GM18907 (cell line): ENCODE measurements at regions not wholly inside any gene's neighbourhood (a gene's known extent, or its start where the extent isn't known, plus 50 kb on each side); places are given as distances from the start of the nearest gene placed in this dataset.
"Not testable (repeated sequence)": the region's sequence is repeated elsewhere in the genome, so short reads cannot be mapped to it uniquely, and the experiment has no call there.

Source experiments
- ATAC-seq: cut with Tn5 transposase; IDR thresholded peaks from one replicate; pipeline ENCODE4 v1.9.1; 2021; ENCODE audit warnings: mild to moderate bottlenecking, moderate library complexity; ENCODE audit not compliant: unreplicated experiment

DNA sequence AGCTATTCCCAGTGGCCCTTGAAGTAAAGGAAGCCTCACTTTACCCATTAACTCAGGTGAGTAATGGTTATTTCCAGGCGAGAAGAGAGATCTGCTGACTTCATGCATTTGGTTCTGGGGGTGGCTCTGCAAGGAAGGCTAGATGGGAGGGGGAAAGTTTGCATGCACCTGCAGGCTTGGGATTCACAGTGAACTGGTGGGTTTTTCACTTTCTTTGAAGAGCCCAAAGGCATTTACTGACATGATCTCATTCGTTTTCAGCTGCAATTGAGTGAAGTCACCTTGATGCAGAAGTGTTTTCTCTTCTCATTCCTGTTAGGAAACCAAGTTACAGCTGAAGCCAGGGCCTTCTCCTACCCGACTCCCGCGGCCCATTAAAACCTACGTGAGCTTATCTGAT is 131.0 kb upstream of the N4BP1 start:
- no peak for ATAC-seq

DNA sequence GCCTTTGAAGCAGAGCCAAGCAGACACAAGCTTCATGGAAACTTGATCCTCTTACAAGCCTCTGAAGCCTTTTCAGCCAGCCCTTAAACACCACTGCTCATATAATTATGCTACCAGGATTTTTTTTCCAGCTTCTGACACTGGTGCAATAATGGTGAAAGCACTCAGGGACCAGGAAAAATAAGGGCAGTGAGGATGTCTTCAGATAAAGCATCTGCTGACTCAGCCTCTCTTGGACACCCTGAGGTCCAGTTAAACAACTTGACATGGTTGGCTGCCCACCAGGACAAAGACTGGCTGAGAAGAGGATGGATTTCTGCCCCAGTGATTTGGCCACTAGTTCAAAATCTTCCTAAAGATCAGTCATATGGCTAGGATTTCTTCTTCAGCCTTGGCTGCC is 124.2 kb upstream of the N4BP1 start:
- no peak for ATAC-seq

DNA sequence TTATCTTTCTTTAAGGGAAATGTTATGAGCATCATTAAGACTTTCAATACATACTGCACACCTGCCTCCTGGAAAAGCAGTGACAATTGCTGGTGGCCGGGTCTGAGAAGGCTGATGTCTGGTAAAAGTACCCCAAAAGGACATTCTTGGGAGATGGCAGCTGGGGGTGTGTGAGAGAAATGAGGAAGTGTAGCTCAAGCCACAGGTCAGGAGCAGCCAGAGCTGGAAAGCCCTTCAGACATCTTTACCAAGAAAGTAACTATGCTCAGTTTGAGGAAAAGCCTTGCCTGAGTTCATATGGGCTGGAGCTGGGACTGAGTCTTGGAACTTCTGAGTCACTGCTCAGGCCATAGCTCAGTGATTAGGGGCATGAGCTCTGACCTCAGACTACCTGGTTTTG is 94.7 kb upstream of the N4BP1 start:
- no peak for ATAC-seq

DNA sequence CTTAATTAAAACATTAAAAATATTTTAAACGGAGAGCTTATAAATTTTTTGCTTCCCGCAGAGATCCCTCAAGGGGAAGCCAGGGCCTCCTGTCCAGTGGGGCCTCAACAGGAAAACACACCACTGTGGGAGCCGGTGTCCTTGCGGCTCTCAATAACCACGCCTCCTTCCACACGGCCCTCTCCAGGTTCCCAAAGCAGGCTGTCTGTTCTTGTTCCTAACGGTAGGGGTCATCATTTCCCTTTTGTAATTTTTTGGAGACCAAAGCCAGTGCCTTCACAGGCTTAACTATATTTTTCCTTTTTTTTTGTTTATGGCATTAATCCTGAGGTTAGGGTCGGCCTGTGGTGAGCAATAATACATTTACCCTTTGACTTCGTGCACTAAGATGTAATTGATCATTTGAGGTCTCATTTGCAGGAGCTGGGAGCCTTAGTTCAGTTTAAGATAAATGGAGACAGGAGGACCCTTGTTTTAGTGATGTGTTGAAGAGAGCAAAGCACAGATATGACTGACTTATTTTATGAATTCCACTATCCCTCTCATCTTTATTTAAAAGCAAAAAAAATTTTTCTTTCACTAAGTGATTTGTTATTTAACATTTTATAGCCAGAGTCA is 77.5 kb upstream of the N4BP1 start:
- ATAC-seq: peak; percentile 82

DNA sequence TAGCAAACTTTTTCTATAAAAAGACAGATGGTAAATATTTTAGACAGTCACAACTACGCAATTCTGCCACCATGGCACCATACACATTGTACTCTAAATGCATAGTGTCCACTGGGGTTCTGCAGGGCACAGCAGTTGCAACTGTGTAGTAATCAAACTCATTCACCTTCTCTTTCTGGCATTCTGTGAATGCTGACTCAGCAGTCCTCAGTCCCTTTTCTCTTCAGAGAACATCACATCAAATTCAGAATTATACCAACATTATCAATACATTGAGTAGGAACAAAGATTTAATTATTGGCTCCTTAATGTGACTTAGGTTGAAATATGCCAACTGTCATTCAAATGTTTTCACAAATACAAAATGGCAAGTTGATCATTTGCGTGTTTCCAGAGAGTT is 74.2 kb upstream of the N4BP1 start:
- ATAC-seq: no peak

DNA sequence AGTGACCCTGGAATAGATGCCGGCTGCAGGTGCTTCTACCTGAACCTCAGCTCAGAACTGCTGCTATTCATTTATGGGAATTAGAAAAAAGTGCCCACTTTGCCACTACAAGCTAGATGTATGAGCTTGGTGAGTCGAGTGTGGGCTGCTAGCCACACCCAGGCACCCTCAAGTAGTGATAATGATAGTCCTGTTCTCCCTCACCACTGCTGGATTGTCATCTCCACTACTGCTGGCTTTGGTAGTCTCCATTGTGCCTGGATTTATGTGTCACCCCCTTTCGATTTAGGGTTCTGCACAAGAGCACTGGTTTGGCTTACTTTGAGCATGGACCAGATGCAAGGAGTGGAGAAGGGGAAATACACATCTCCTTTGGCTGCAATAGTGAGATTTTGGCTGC is 73.0 kb upstream of the N4BP1 start:
- ATAC-seq: no peak

DNA sequence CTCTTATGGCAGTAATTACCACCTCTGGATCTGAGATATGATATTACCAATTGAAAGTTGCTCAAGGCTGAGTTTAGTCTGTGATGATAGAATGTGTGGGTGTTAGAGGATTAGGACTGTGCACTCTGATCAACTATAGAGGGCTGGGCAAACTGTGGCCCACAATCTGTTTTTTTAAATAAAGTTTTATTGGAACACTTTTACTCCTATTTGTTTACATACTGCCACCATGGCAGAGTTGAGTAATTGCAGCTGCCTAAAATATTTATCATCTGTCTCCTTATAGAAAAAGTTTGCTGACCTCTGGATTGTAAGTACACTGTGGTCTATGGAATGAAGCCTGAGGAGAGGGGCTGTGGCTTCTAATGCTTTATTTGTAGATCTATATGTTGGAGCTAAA is 71.5 kb upstream of the N4BP1 start:
- ATAC-seq: no peak

DNA sequence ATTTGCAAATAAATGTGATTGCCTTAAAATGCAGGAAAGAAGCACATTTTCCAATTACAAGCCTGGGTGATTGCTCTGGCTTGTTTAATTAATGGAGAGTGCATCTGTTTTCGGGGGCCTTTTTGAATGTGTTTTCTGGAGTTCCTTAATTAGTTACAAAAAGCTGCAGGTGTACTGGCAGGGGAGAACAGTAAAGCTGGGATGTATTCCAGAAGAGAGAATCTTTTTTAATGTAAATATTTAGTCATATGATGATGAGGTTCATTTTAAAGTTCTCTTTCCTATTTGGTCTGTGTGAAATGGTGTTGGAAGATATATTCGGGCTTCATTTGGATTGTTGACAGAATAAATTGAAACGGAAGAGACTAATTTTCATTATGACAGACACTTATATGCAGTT is 70.9 kb upstream of the N4BP1 start:
- no peak for ATAC-seq

DNA sequence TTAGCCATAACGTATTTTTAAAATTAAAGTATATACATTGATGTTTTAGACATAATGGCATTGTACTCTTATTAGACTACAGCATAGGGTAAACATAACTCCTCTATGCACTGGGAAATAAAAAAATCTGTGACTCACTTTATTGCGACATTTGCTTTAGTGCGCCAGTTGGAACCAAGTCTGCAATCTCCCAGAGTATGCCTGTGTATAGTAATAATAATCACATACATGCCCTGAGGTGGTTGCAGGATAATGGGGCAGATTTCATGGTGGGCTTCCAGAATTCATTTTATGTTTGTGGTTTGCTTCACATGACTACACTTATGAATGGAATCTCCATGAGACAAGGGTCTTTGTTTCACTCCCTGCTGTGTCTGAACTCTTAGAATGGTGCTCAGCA is 66.9 kb upstream of the N4BP1 start:
- no peak for ATAC-seq

DNA sequence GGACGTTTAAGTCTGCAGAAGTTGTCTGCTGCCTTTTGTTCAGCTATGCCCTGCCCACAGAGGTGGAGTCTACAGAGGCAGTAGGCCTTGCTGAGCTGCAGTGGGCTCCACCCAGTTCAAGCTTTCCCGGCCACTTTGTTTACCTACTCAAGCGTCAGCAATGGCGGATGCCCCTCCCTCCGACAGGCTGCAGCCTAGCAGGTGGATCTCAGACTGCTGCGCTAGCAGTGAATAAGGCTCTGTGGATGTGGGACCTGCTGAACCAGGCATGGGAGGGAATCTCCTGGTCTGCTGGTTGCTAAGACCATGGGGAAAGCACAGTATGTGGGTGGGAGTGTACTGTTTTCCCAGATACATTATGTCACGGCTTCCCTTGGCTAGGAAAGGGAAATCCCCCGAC is 58.2 kb upstream of the N4BP1 start:
- not testable (repeated sequence) for ATAC-seq

DNA sequence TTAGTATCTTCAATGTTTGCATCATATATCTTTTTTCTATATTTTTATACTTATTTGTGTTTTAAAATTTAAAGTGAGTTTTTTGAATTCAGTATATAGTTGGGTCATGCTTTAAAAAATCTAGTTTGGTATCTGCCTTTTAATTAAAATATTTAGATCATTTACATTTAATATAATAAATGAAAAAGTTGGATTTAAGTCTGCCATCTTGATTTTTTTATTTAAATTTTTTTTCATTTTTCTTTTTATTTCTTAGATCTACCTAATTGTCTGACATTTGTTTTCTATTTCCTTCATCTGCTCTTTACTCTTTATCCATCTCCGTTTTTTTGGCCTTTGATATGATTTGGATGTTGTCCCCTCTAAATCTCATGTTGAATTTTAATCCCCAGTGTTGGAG is 50.0 kb upstream of the N4BP1 start:
- ATAC-seq: no peak
